Small intestine (tissue), 7 donors: ENCODE measurements at regions not wholly inside any gene's neighbourhood (a gene's known extent, or its start where the extent isn't known, plus 50 kb on each side); places are given as distances from the start of the nearest gene placed in this dataset.

Experiments used
- DNase-seq, 2 donors: peaks; one replicate each; pipeline versions ENCODE4 v3.0.0 to v3.0.0-alpha.2; 2013
- FAIRE-seq: peaks from 2 replicates; lab custom pipeline; 2012; peaks lifted over from hg19 to GRCh38; lab: Jason Lieb, UNC
- H3K27ac ChIP-seq, 3 donors: one replicate each; pipeline ENCODE4 v1.5.1; 2013; ENCODE audit warnings: low read length in 2 of 3, mild to moderate bottlenecking in 2 of 3, control low read depth in 1 of 3, inconsistent platforms in 1 of 3, low read depth in 1 of 3, moderate library complexity in 1 of 3
- H3K27me3 ChIP-seq, 3 donors: one replicate each; pipeline ENCODE4 v1.6.1; 2013; ENCODE audit warnings: low read length in 3 of 3, inconsistent platforms in 1 of 3; ENCODE audit not compliant: control insufficient read depth in 3 of 3, insufficient read depth in 3 of 3
- H3K36me3 ChIP-seq, 3 donors: one replicate each; pipeline ENCODE4 v1.6.1; 2013; ENCODE audit warnings: low read length in 3 of 3, inconsistent platforms in 1 of 3, low read depth in 1 of 3, mild to moderate bottlenecking in 1 of 3, moderate library complexity in 1 of 3; ENCODE audit not compliant: control insufficient read depth in 3 of 3, insufficient read depth in 2 of 3
- H3K4me1 ChIP-seq, 3 donors: one replicate each; pipeline ENCODE4 v1.6.1; 2013; ENCODE audit warnings: low read length in 2 of 3, inconsistent platforms in 1 of 3, low read depth in 1 of 3, mild to moderate bottlenecking in 1 of 3, moderate library complexity in 1 of 3; ENCODE audit not compliant: control insufficient read depth in 3 of 3, insufficient read depth in 2 of 3
- H3K4me3 ChIP-seq, 3 donors: one replicate each; pipeline ENCODE4 v1.5.1; 2013; ENCODE audit warnings: low read length in 3 of 3, control low read depth in 1 of 3, inconsistent platforms in 1 of 3, low read depth in 1 of 3, mild to moderate bottlenecking in 1 of 3, moderate library complexity in 1 of 3
- H3K9me3 ChIP-seq, 2 donors: one replicate each; pipeline ENCODE4 v1.6.1; 2013; ENCODE audit warnings: low read depth in 1 of 2, low read length in 1 of 2; ENCODE audit not compliant: control insufficient read depth in 2 of 2, insufficient read depth in 1 of 2
- WGBS, 3 donors: extraction: QIAGEN DNeasy Blood & Tissue Kit; methylation state at CpG; one replicate each; pipeline ENCODE4 v1.1.7; 2013; 5-methylcytosine and 5-hydroxymethylcytosine counted together
- donor health status: healthy with polysubstance abuse.
- donor health status: control.
- donor health status: control.
- donor health status: Bipolar disorder and iron deficiency.
- donor health status: healthy.

- Histone ChIP-seq H3K4me3 (no peak overlapping the region), H3K4me1 (peaks cover 0 to 18% (median 6%) of the 10 kb centered on the region in 3 donors), H3K36me3 (peaks cover 0 to 9% (median 0%) of the 10 kb centered on the region in 3 donors), H3K9me3 (no peaks in the 10 kb centered on the region), H3K27ac (no peak overlapping the region), H3K27me3 (no peaks in the 10 kb centered on the region)
- 81 to 98% (median 88%) methylated on average over 3 to 5 of the region's 5 CpGs for WGBS, 3 donors
- DNase-seq (no peak), FAIRE-seq (no peak)
Observed at GRCh38 chr17:72565006-72565405, 444.2 kb downstream of the SOX9 start.

- DNase-seq (no peak), FAIRE-seq (no peak)
Observed at GRCh38 chr17:72565758-72566157, 444.9 kb downstream of the SOX9 start.

GRCh38 chr17:72566671-72567484 lies 446.1 kb downstream of the SOX9 start:
- WGBS, 3 donors, result 38 to 61% (median 42%) methylated on average over 8 of the region's 8 CpGs
- Histone ChIP-seq H3K27ac (no peak overlapping the region), H3K36me3 (peaks cover 0 to 12% (median 0%) of the 10 kb centered on the region in 3 donors), H3K4me3 (no peak overlapping the region), H3K4me1 (peaks cover 0 to 6% (median 3%) of the 10 kb centered on the region in 3 donors), H3K9me3 (no peaks in the 10 kb centered on the region), H3K27me3 (no peaks in the 10 kb centered on the region)
- FAIRE-seq (no peak), DNase-seq (peak in 1 of 2 donors; percentile 23)

More at GRCh38 chr17:72565758-72566157, 444.9 kb downstream of the SOX9 start:
- 87 to 93% (median 91%) methylated on average over 7 of the region's 7 CpGs for WGBS, 3 donors
- Histone ChIP-seq H3K4me3 (no peak overlapping the region), H3K36me3 (peaks cover 0 to 7% (median 0%) of the 10 kb centered on the region in 3 donors), H3K27me3 (no peaks in the 10 kb centered on the region), H3K4me1 (peaks cover 0 to 13% (median 6%) of the 10 kb centered on the region in 3 donors), H3K27ac (no peak overlapping the region), H3K9me3 (no peaks in the 10 kb centered on the region)

GRCh38 chr17:72567774-72568173 lies 447.0 kb downstream of the SOX9 start:
- DNase-seq (peak in 1 of 2 donors; percentile 23), FAIRE-seq (no peak)
- Histone ChIP-seq H3K4me1 (peaks cover 0 to 6% (median 3%) of the 10 kb centered on the region in 3 donors), H3K4me3 (no peak overlapping the region), H3K36me3 (peaks cover 0 to 12% (median 0%) of the 10 kb centered on the region in 3 donors), H3K27ac (no peak overlapping the region), H3K27me3 (no peaks in the 10 kb centered on the region), H3K9me3 (no peaks in the 10 kb centered on the region)
- 21 to 40% (median 26%) methylated on average over 3 of the region's 3 CpGs for WGBS, 3 donors

GRCh38 chr17:72569148-72569946 lies 448.5 kb downstream of the SOX9 start:
- Histone ChIP-seq H3K9me3 (no peaks in the 10 kb centered on the region), H3K27me3 (no peaks in the 10 kb centered on the region), H3K4me3 (no peak overlapping the region), H3K4me1 (peaks cover 0 to 6% (median 3%) of the 10 kb centered on the region in 3 donors), H3K27ac (no peak overlapping the region), H3K36me3 (peaks cover 0 to 17% (median 0%) of the 10 kb centered on the region in 3 donors)
- DNase-seq (no peak), FAIRE-seq (no peak)
- 33 to 48% (median 37%) methylated on average over 19 of the region's 19 CpGs for whole genome bisulfite sequencing, 3 donors

- WGBS, 3 donors, result 26 to 56% (median 43%) methylated on average over 9 of the region's 9 CpGs
- H3K36me3 ChIP-seq, result peaks cover 0 to 17% (median 0%) of the 10 kb centered on the region in 3 donors
- no peaks in the 10 kb centered on the region for H3K9me3 ChIP-seq
- no peak overlapping the region for H3K4me3 ChIP-seq
- FAIRE-seq (no peak), DNase-seq (peak in 1 of 2 donors; percentile 46)
- H3K4me1 ChIP-seq, result peaks cover 0 to 19% (median 3%) of the 10 kb centered on the region in 3 donors
- no peak overlapping the region for H3K27ac ChIP-seq
- H3K27me3 ChIP-seq, result no peaks in the 10 kb centered on the region
Observed at GRCh38 chr17:72571813-72572396, 451.1 kb downstream of the SOX9 start.

GRCh38 chr17:72572604-72573491 lies 452.0 kb downstream of the SOX9 start:
- H3K9me3 ChIP-seq, result no peaks in the 10 kb centered on the region
- 63 to 70% (median 67%) methylated on average over 12 of the region's 12 CpGs for WGBS, 3 donors
- no peaks in the 10 kb centered on the region for H3K27me3 ChIP-seq
- no peak for FAIRE-seq
- no peak overlapping the region for H3K27ac ChIP-seq
- no peak overlapping the region for H3K4me3 ChIP-seq
- H3K36me3 ChIP-seq, result peaks cover 0 to 19% (median 2%) of the 10 kb centered on the region in 3 donors
- H3K4me1 ChIP-seq, result peaks cover 0 to 25% (median 3%) of the 10 kb centered on the region in 3 donors
- no peak for DNase-seq
